Ovary (tissue), 3 donors: ENCODE measurements at regions not wholly inside any gene's neighbourhood (a gene's known extent, or its start where the extent isn't known, plus 50 kb on each side); places are given as distances from the start of the nearest gene placed in this dataset.

Source experiments
- CTCF ChIP-seq, 3 donors: fragments of 450-650 bp in 2 of 3; fragments of 200-600 bp in 1 of 3; IDR thresholded peaks; one replicate each; pipeline versions ENCODE4 v1.5.1 to v1.8.0; 2016 to 2022; ENCODE audit warnings: antibody characterized with exemption in 3 of 3, mild to moderate bottlenecking in 1 of 3
- EP300 ChIP-seq: sonication (generic); formaldehyde crosslinking; IDR thresholded peaks from one replicate; pipeline ENCODE4 v1.6.1; 2017; ENCODE audit warnings: antibody characterized with exemption
- POLR2A ChIP-seq: fragments of 450-650 bp; IDR thresholded peaks from one replicate; pipeline ENCODE4 v1.6.1; 2017; ENCODE audit warnings: antibody characterized with exemption, mild to moderate bottlenecking, moderate library complexity
- donor health status: DM: no; HTN: no; CAD: no.

- no peak for TF ChIP-seq POLR2A
- TF ChIP-seq CTCF (IDR thresholded peaks at IDR 0.05), result no peak
- TF ChIP-seq EP300, result no peak
These were observed 89.2 kb downstream of the FAM124B start for GRCh38 chr2:224312741-224313140.
